Keratinocyte (primary cell): ENCODE measurements at regions not wholly inside any gene's neighbourhood (a gene's known extent, or its start where the extent isn't known, plus 50 kb on each side); places are given as distances from the start of the nearest gene placed in this dataset.

Experiments used
- EZH2 ChIP-seq: IDR thresholded peaks from one replicate; pipeline ENCODE4 v1.6.1; 2012; ENCODE audit warnings: inconsistent platforms, mild to moderate bottlenecking, low read length, moderate library complexity
- TF ChIP-seq, protein P1 (sequence below), 3 experiments: IDR thresholded peaks in 1 of 3; conservative IDR thresholded peaks in 1 of 3; optimal IDR thresholded peaks in 1 of 3; 2 replicates in 2 of 3; 3 replicates in 1 of 3; pipeline versions ENCODE3 to v1.5.1; 2011; ENCODE audit warnings: low read length in 3 of 3, mild to moderate bottlenecking in 3 of 3, moderate library complexity in 2 of 3, control low read depth in 1 of 3, inconsistent platforms in 1 of 3; ENCODE audit not compliant: insufficient read depth in 2 of 3; ENCODE audit errors: extremely low read depth in 1 of 3

DNA sequence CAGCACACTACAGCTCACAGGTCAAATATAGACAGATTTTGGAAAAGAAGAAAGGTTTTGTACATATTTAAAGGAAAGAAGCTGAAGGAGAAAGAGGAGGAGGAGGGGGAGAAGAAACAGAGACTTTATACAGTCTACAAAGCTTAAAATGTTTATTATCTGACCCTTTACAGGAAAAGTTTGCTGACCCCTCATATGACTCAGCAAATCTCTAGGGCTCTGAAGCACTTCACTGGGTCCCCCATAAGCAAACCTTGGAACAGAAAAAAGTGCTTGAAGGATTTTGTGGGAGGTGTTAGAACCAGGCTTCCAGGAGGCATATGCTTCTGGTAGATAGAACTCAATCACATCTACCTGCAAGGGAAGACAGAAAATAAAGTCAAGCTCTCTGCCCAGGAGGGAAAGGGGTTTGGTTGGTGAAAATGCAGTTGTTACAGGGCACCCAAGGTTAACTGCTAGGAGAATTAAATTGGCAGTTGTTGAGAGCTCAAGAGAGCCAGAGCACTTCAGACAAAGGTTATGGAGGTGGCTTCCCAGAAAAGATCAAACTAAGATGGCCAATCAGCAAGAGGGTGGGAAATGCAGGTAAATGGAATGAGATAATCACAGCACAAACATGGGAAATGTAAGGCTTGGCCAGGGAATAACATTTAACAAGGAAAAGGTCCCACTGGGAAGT lies 207.4 kb upstream of the SGK1 start:
- TF ChIP-seq, protein P1, sequence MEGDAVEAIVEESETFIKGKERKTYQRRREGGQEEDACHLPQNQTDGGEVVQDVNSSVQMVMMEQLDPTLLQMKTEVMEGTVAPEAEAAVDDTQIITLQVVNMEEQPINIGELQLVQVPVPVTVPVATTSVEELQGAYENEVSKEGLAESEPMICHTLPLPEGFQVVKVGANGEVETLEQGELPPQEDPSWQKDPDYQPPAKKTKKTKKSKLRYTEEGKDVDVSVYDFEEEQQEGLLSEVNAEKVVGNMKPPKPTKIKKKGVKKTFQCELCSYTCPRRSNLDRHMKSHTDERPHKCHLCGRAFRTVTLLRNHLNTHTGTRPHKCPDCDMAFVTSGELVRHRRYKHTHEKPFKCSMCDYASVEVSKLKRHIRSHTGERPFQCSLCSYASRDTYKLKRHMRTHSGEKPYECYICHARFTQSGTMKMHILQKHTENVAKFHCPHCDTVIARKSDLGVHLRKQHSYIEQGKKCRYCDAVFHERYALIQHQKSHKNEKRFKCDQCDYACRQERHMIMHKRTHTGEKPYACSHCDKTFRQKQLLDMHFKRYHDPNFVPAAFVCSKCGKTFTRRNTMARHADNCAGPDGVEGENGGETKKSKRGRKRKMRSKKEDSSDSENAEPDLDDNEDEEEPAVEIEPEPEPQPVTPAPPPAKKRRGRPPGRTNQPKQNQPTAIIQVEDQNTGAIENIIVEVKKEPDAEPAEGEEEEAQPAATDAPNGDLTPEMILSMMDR (optimal IDR thresholded peaks at IDR 0.05 in 1 of 3, IDR thresholded peaks at IDR 0.05 in 1 of 3, conservative IDR thresholded peaks at IDR 0.05 in 1 of 3; ENCODE audit: extremely low read depth in 1 of 3, insufficient read depth in 2 of 3, low read length in 3 of 3) = no peak
- no peak for TF ChIP-seq EZH2
